Testis (tissue), 2 donors: ENCODE measurements at regions not wholly inside any gene's neighbourhood (a gene's known extent, or its start where the extent isn't known, plus 50 kb on each side); places are given as distances from the start of the nearest gene placed in this dataset.

Experiments used
- POLR2A ChIP-seq: fragments of 450-650 bp; IDR thresholded peaks from one replicate; pipeline ENCODE4 v1.6.1; 2017; ENCODE audit warnings: antibody characterized with exemption, mild to moderate bottlenecking, moderate library complexity
- TF ChIP-seq, protein P1 (sequence below), 3 experiments: fragments of 450-650 bp in 2 of 3; fragments of 200-600 bp in 1 of 3; sonication (generic) in 1 of 3; IDR thresholded peaks; one replicate each; pipeline ENCODE4 v1.5.1; 2016 to 2019; ENCODE audit warnings: antibody characterized with exemption in 3 of 3, mild to moderate bottlenecking in 2 of 3, moderate library complexity in 1 of 3

DNA sequence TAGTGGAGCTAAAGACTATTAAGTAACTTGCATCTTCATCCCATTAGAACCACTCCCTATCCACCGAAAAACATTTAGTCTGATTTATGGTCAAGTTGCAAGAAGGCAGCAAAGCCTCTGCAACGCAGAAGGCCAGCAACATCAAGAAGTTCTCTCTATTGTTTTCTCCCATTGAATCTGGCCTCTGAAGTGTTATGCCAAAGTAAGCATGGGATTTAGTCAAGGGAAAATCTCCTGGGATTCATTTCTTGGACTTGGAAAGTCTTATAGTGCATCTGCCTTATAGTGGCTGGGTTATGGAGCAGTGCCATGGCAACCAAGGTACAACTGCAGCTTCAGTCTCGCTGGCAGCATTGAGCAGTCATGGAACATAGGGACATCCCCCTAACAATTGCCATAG is 87.7 kb upstream of the KRR1 start:
- no peak for TF ChIP-seq POLR2A
- TF ChIP-seq, protein P1, sequence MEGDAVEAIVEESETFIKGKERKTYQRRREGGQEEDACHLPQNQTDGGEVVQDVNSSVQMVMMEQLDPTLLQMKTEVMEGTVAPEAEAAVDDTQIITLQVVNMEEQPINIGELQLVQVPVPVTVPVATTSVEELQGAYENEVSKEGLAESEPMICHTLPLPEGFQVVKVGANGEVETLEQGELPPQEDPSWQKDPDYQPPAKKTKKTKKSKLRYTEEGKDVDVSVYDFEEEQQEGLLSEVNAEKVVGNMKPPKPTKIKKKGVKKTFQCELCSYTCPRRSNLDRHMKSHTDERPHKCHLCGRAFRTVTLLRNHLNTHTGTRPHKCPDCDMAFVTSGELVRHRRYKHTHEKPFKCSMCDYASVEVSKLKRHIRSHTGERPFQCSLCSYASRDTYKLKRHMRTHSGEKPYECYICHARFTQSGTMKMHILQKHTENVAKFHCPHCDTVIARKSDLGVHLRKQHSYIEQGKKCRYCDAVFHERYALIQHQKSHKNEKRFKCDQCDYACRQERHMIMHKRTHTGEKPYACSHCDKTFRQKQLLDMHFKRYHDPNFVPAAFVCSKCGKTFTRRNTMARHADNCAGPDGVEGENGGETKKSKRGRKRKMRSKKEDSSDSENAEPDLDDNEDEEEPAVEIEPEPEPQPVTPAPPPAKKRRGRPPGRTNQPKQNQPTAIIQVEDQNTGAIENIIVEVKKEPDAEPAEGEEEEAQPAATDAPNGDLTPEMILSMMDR (IDR thresholded peaks at IDR 0.05), result no peak
